Chondrocyte (in vitro differentiated cells): ENCODE measurements at regions not wholly inside any gene's neighbourhood (a gene's known extent, or its start where the extent isn't known, plus 50 kb on each side); places are given as distances from the start of the nearest gene placed in this dataset.

Experiments used
- DNase-seq: peaks from one replicate; pipeline ENCODE4 v3.0.0; 2021; ENCODE audit warnings: mixed read lengths, low spot score
- H3K27ac Mint-ChIP-seq: one replicate; pipeline ENCODE4 v1.8.0; 2021; ENCODE audit warnings: mild to moderate bottlenecking, moderate library complexity, mixed read lengths; ENCODE audit not compliant: unreplicated experiment
- H3K27me3 Mint-ChIP-seq: 2 replicates; pipeline ENCODE4 v1.8.0; 2021; ENCODE audit warnings: low read depth, mixed read lengths
- H3K36me3 Mint-ChIP-seq: 2 replicates; pipeline ENCODE4 v1.8.0; 2021; ENCODE audit warnings: low read depth, mixed read lengths
- H3K4me1 Mint-ChIP-seq: 2 replicates; pipeline ENCODE4 v1.8.0; 2021; ENCODE audit warnings: low read depth, mild to moderate bottlenecking, mixed read lengths
- H3K4me3 Mint-ChIP-seq: one replicate; pipeline ENCODE4 v1.8.0; 2021; ENCODE audit warnings: mild to moderate bottlenecking, moderate library complexity, mixed read lengths; ENCODE audit not compliant: unreplicated experiment
- H3K9me3 Mint-ChIP-seq: 2 replicates; pipeline ENCODE4 v1.8.0; 2021; ENCODE audit warnings: low read depth, mixed read lengths
- CTCF ChIP-seq: fragments of 200-600 bp; sonication (generic); IDR thresholded peaks from 2 replicates; pipeline ENCODE4 v1.5.0; 2021; ENCODE audit warnings: antibody characterized with exemption, mild to moderate bottlenecking, moderate library complexity

GRCh38 chr9:115313545-115313944, 195.6 kb upstream of the TNC start:
- Mint-ChIP-seq H3K4me1 (no peaks in the 10 kb centered on the region), H3K9me3 (peaks cover 19% of the 10 kb centered on the region)

GRCh38 chr9:115326461-115326860, 208.5 kb upstream of the TNC start:
- Mint-ChIP-seq H3K9me3 (no peaks in the 10 kb centered on the region), H3K4me3 (no peak overlapping the region), H3K4me1 (peaks cover 20% of the 10 kb centered on the region), H3K27ac (no peak overlapping the region), H3K27me3 (no peaks in the 10 kb centered on the region), H3K36me3 (no peaks in the 10 kb centered on the region)
- no peak for DNase-seq
- no peak for TF ChIP-seq CTCF

More at GRCh38 chr9:115313545-115313944, 195.6 kb upstream of the TNC start:
- peaks cover 5% of the 10 kb centered on the region for H3K36me3 Mint-ChIP-seq
- TF ChIP-seq CTCF = no peak
- H3K27ac Mint-ChIP-seq = no peak overlapping the region
- H3K4me3 Mint-ChIP-seq = no peak overlapping the region
- DNase-seq = no peak
- no peaks in the 10 kb centered on the region for H3K27me3 Mint-ChIP-seq

- no peaks in the 10 kb centered on the region for H3K27me3 Mint-ChIP-seq
- no peak for DNase-seq
- H3K4me1 Mint-ChIP-seq = peaks cover 20% of the 10 kb centered on the region
- no peaks in the 10 kb centered on the region for H3K9me3 Mint-ChIP-seq
- H3K36me3 Mint-ChIP-seq = no peaks in the 10 kb centered on the region
- no peak for TF ChIP-seq CTCF
- H3K27ac Mint-ChIP-seq = peak overlapping the region; percentile 65
- no peak overlapping the region for H3K4me3 Mint-ChIP-seq
Observed at GRCh38 chr9:115327436-115328122, 209.6 kb upstream of the TNC start.

GRCh38 chr9:115328228-115328627, 210.3 kb upstream of the TNC start:
- Mint-ChIP-seq H3K27ac (peak overlapping the region; percentile 65), H3K4me1 (peaks cover 23% of the 10 kb centered on the region), H3K4me3 (no peak overlapping the region), H3K36me3 (no peaks in the 10 kb centered on the region), H3K9me3 (no peaks in the 10 kb centered on the region), H3K27me3 (no peaks in the 10 kb centered on the region)
- TF ChIP-seq CTCF = no peak
- no peak for DNase-seq

- H3K27ac Mint-ChIP-seq = peak overlapping the region; percentile 65
- DNase-seq = no peak
Observed at GRCh38 chr9:115328677-115329076, 210.7 kb upstream of the TNC start.

More at GRCh38 chr9:115328677-115329076, 210.7 kb upstream of the TNC start:
- no peak overlapping the region for H3K4me3 Mint-ChIP-seq
- H3K36me3 Mint-ChIP-seq = no peaks in the 10 kb centered on the region
- TF ChIP-seq CTCF = no peak
- peaks cover 26% of the 10 kb centered on the region for H3K4me1 Mint-ChIP-seq
- H3K9me3 Mint-ChIP-seq = no peaks in the 10 kb centered on the region
- H3K27me3 Mint-ChIP-seq = no peaks in the 10 kb centered on the region
